ENCODE measurements at regions not wholly inside any gene's neighbourhood (a gene's known extent, or its start where the extent isn't known, plus 50 kb on each side); places are given as distances from the start of the nearest gene placed in this dataset.

DNA sequence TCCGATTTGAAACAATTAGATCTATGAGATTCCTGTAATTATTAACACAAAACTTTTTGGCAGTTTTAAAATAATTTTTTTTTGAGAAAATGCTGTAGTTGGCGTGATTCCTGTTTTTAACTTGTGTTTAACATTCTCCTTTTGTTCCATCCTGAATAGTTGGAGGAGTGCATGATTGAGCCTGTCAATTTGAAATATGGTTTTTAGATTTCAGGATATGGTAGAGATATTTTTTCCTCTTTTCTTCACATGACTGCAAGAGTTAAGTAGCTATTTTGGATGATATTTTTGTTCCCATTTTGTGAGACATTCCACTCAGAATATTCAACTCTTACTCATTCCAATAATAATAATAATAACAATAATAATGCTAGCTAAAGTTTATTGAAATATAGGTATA is 241.7 kb upstream of the MAN1A1 start:
- H3K36me3 ChIP-seq (ENCODE audit: control insufficient read depth in 2 of 3, insufficient read depth in 3 of 3, low read length in 3 of 3): no peaks in the 10 kb centered on the region
- H3K9ac ChIP-seq (ENCODE audit: low read length in 3 of 3): no peak overlapping the region
- no peak for TF ChIP-seq CTCF (IDR thresholded peaks at IDR 0.05; ENCODE audit: borderline replicate concordance, extremely low read depth, insufficient read depth)
- H3K4me1 ChIP-seq (ENCODE audit: control insufficient read depth in 2 of 3, insufficient read depth in 2 of 3, low read depth in 1 of 3, low read length in 3 of 3): no peaks in the 10 kb centered on the region
- H3K4me3 ChIP-seq (ENCODE audit: low read length in 3 of 3): no peak overlapping the region
- H3K27ac ChIP-seq (ENCODE audit: low read depth in 2 of 2, low read length in 2 of 2): no peak overlapping the region
- no peaks in the 10 kb centered on the region for H3K27me3 ChIP-seq (ENCODE audit: control insufficient read depth, insufficient read depth, low read length)
- no peak for FAIRE-seq
- H3K9me3 ChIP-seq (ENCODE audit: control insufficient read depth in 2 of 3, insufficient read depth in 1 of 3, low read length in 3 of 3): no peaks in the 10 kb centered on the region
- no peak for DNase-seq
- intact Hi-C loops (cut with DNase I): no loop called here

- FAIRE-seq: no peak
- Histone ChIP-seq H3K9me3 (ENCODE audit: control insufficient read depth in 2 of 3, insufficient read depth in 1 of 3, low read length in 3 of 3) (no peaks in the 10 kb centered on the region), H3K4me1 (ENCODE audit: control insufficient read depth in 2 of 3, insufficient read depth in 2 of 3, low read depth in 1 of 3, low read length in 3 of 3) (no peaks in the 10 kb centered on the region), H3K36me3 (ENCODE audit: control insufficient read depth in 2 of 3, insufficient read depth in 3 of 3, low read length in 3 of 3) (no peaks in the 10 kb centered on the region), H3K27ac (ENCODE audit: low read depth in 2 of 2, low read length in 2 of 2) (no peak overlapping the region), H3K9ac (ENCODE audit: low read length in 3 of 3) (no peak overlapping the region), H3K4me3 (ENCODE audit: low read length in 3 of 3) (no peak overlapping the region), H3K27me3 (ENCODE audit: control insufficient read depth, insufficient read depth, low read length) (no peaks in the 10 kb centered on the region)
- no peak for DNase-seq
- TF ChIP-seq CTCF (IDR thresholded peaks at IDR 0.05; ENCODE audit: borderline replicate concordance, extremely low read depth, insufficient read depth): no peak
- intact Hi-C loops (cut with DNase I): no loop called here
Measured at GRCh38 chr6:119590066-119590465, 240.5 kb upstream of the MAN1A1 start.

GRCh38 chr6:119587537-119587936 is 238.0 kb upstream of the MAN1A1 start:
- DNase-seq: no peak
- no peaks in the 10 kb centered on the region for H3K27me3 ChIP-seq (ENCODE audit: control insufficient read depth, insufficient read depth, low read length)
- no peak for TF ChIP-seq CTCF (IDR thresholded peaks at IDR 0.05; ENCODE audit: borderline replicate concordance, extremely low read depth, insufficient read depth)
- FAIRE-seq: no peak
- no peak overlapping the region for H3K9ac ChIP-seq (ENCODE audit: low read length in 3 of 3)
- no peaks in the 10 kb centered on the region for H3K4me1 ChIP-seq (ENCODE audit: control insufficient read depth in 2 of 3, insufficient read depth in 2 of 3, low read depth in 1 of 3, low read length in 3 of 3)
- intact Hi-C loops (cut with DNase I): no loop called here
- no peak overlapping the region for H3K27ac ChIP-seq (ENCODE audit: low read depth in 2 of 2, low read length in 2 of 2)
- no peak overlapping the region for H3K4me3 ChIP-seq (ENCODE audit: low read length in 3 of 3)
- H3K36me3 ChIP-seq (ENCODE audit: control insufficient read depth in 2 of 3, insufficient read depth in 3 of 3, low read length in 3 of 3): no peaks in the 10 kb centered on the region
- no peaks in the 10 kb centered on the region for H3K9me3 ChIP-seq (ENCODE audit: control insufficient read depth in 2 of 3, insufficient read depth in 1 of 3, low read length in 3 of 3)

- FAIRE-seq (no peak), DNase-seq (no peak)
- H3K9me3 ChIP-seq (ENCODE audit: control insufficient read depth in 2 of 3, insufficient read depth in 1 of 3, low read length in 3 of 3): no peaks in the 10 kb centered on the region
- H3K27ac ChIP-seq (ENCODE audit: low read depth in 2 of 2, low read length in 2 of 2): no peak overlapping the region
- no peaks in the 10 kb centered on the region for H3K27me3 ChIP-seq (ENCODE audit: control insufficient read depth, insufficient read depth, low read length)
- H3K4me3 ChIP-seq (ENCODE audit: low read length in 3 of 3): no peak overlapping the region
- no peaks in the 10 kb centered on the region for H3K4me1 ChIP-seq (ENCODE audit: control insufficient read depth in 2 of 3, insufficient read depth in 2 of 3, low read depth in 1 of 3, low read length in 3 of 3)
- no peak overlapping the region for H3K9ac ChIP-seq (ENCODE audit: low read length in 3 of 3)
- no peak for TF ChIP-seq CTCF (IDR thresholded peaks at IDR 0.05; ENCODE audit: borderline replicate concordance, extremely low read depth, insufficient read depth)
- no peaks in the 10 kb centered on the region for H3K36me3 ChIP-seq (ENCODE audit: control insufficient read depth in 2 of 3, insufficient read depth in 3 of 3, low read length in 3 of 3)
- intact Hi-C loops (cut with DNase I): no loop called here
Measured at GRCh38 chr6:119586250-119586882, 236.8 kb upstream of the MAN1A1 start.

All from kidney (tissue), 13 donors.